PC-3 (cell line): ENCODE measurements at regions not wholly inside any gene's neighbourhood (a gene's known extent, or its start where the extent isn't known, plus 50 kb on each side); places are given as distances from the start of the nearest gene placed in this dataset.

Experiments used
- EZH2phosphoT487 ChIP-seq: fragments of 300-600 bp; sonication (generic); IDR thresholded peaks from 2 replicates; pipeline ENCODE4 v1.6.1; 2018; ENCODE audit warnings: mild to moderate bottlenecking, antibody characterized with exemption, low read length, borderline replicate concordance
- TF ChIP-seq, protein P1 (sequence below): fragments of 300-600 bp; sonication (generic); conservative IDR thresholded peaks from 2 replicates; pipeline ENCODE4 v1.5.1; 2017; ENCODE audit warnings: antibody characterized with exemption, low read depth, mild to moderate bottlenecking, low read length

GRCh38 chr5:176732306-176732705 is 78.1 kb upstream of the UNC5A start:
- TF ChIP-seq, protein P1, sequence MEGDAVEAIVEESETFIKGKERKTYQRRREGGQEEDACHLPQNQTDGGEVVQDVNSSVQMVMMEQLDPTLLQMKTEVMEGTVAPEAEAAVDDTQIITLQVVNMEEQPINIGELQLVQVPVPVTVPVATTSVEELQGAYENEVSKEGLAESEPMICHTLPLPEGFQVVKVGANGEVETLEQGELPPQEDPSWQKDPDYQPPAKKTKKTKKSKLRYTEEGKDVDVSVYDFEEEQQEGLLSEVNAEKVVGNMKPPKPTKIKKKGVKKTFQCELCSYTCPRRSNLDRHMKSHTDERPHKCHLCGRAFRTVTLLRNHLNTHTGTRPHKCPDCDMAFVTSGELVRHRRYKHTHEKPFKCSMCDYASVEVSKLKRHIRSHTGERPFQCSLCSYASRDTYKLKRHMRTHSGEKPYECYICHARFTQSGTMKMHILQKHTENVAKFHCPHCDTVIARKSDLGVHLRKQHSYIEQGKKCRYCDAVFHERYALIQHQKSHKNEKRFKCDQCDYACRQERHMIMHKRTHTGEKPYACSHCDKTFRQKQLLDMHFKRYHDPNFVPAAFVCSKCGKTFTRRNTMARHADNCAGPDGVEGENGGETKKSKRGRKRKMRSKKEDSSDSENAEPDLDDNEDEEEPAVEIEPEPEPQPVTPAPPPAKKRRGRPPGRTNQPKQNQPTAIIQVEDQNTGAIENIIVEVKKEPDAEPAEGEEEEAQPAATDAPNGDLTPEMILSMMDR: no peak
- no peak for TF ChIP-seq EZH2phosphoT487
